Embryonic facial prominence (tissue), 1 donor: ENCODE measurements at regions not wholly inside any gene's neighbourhood (a gene's known extent, or its start where the extent isn't known, plus 50 kb on each side); places are given as distances from the start of the nearest gene placed in this dataset.
A peak's percentile ranks its signal among the peaks of the same experiment; 100 is the strongest.
"Not testable (repeated sequence)": the region's sequence is repeated elsewhere in the genome, so short reads cannot be mapped to it uniquely, and the experiment has no call there.

ENCODE experiments used
- DNase-seq: peaks from one replicate; pipeline ENCODE4 v3.0.0-alpha.2; 2016; ENCODE audit errors: extremely low spot score

DNA sequence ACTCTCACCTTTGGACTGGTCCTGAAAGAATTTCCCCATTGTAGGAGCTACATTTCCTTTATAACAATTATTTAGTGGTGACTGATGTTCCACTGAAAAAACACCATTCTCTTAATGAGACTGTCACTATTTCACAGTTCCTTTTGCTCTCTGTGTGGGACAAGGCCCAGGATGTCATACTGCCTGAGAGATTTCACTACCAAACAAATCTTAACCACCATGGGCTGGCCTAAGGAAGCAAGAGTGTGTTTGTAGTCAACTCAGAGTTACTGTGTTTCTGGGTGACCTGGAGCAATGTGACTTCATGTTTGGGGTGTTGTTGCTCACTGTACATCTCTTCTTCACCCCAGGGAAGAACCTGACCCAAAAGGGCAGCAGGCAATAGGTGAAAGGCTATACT lies 50.1 kb upstream of the ZNF608 start:
- DNase-seq: no peak

DNA sequence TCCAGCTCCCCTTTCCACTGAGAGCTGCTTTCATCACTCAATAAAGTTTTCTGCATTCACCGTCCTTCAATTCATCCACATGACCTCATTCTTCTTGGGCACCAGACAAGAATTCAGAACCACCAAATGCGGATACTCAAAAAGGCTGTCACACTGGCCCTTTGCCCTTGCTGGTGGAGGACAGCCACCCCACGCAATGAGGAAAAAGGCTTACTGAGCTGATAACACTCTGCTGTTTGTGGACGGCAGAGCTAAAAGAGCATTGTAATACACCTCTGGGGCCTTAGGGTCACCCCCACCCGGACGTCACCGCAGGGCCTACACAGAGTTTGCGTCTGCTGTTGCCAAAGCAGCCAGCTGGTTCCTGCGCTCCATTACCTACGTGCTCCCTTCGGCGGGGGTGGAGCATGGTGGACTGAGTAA lies 51.2 kb upstream of the ZNF608 start:
- DNase-seq: no peak

DNA sequence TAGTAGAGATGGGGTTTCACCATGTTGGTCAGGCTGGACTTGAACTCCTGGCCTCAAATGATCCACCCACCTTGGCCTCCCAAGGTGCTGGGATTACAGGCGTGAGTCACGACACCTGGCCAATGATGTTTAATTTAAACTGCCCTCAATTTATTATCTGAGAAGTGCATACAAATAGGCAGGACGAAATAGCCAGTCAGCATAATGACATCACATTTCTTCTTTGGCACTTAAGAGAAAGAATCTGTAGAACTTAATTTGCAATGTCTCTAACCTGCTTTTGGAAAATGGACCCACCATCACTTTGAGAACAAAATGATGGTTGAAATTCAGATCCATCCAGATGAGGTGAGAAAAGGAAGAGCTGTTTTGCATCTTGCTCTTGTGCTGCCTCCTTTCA lies 52.5 kb upstream of the ZNF608 start:
- no peak for DNase-seq

DNA sequence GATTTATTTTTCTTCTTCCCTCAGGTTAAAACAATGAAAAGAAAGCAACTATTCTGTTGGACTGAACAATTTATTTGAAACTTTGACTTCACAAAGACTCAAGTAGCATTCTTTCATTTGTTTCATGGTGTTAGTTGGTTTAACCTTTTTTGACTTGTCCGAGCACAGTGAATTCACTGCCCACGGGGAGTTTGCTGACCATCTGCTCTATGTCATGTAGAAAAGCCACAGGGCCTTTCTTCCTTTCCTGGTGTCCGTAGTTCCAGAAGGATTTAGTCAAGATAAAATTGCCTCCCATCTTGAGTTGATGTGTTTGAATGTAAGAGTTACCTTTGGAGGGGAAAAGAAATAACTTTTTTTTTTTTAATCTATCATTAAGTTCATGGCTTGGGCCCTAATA lies 55.1 kb upstream of the ZNF608 start:
- no peak for DNase-seq

DNA sequence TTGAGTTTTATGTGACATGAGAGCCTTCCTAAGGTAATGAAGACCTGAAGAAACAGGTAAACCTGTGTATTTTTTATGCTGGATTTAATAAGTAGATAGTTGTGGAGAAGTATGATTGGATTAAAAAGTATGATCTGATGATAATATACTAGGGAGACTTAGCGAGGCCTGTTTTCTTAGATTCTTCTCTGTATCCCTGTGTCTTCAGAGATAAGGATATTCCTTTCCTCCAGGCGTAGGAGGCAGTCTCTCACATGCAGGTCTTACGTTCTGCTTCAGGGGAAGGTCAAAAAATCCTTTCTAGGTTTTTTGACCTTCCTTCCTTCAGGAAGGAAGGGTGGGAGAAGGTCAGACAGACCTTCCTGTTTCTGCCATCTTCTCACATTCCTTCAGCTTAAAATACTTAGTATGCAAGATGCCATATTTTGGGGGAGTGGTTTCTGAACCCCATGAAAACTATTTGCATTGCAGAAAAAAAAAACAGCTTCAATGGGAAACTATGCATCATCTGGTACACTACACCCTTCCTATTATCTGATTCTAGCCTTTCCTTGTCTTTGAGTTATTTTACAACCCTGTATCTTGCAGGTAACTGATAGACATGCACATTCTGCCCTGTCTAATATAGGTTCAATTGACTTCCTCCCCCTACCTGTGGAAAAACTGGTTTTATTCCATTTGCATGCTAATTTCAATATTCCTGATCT lies 57.3 kb upstream of the ZNF608 start:
- DNase-seq: no peak

DNA sequence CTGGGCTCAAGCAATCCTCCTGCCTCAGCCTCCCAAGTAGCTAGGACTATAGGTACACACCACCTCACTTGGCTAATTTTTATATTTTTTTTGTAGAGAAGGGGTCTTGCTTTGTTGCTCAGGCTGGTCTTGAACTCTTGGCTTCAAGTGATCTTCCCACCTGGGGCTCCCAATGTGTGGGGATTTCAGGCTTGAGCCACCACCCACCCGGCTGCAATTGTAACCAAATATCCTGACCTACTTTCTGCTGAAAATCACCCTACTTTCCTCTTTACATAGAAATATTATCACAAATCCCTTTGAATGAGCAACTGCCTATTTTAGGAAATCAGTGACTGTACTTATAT lies 59.6 kb upstream of the ZNF608 start:
- no peak for DNase-seq

DNA sequence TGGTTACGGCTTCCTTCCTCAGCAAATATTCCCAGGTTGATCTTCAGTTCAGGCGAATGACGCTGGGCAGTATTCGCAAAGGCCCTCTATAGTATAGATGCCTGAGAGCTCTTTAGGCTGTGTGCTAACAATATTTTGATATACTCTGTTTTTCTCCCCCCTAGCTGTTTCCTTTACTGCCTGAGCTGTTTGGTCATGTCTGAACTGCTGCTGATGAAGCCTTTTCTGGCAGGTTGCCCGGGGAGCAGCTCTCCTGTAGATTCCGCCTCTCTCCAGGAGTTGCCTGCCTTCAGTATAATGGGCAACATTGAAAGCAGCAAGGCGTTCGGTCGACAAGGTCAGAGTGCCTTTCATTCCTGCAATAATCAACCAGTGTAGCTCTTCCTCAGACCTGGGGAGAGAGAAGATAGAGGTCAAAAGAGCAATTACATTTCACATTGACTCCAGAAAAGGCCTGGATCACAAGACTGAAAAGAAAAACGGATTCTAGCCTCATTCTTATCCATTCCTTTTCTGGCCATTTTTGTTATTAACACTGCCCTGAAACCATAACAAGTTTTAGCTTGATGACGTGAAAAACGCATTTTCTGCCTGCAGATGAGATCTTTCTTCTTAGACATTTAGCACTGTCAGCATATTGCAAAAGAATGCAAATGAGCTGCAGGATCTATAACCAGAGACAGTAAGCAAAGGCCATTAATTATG lies 60.1 kb upstream of the ZNF608 start:
- peak; percentile 78 for DNase-seq

DNA sequence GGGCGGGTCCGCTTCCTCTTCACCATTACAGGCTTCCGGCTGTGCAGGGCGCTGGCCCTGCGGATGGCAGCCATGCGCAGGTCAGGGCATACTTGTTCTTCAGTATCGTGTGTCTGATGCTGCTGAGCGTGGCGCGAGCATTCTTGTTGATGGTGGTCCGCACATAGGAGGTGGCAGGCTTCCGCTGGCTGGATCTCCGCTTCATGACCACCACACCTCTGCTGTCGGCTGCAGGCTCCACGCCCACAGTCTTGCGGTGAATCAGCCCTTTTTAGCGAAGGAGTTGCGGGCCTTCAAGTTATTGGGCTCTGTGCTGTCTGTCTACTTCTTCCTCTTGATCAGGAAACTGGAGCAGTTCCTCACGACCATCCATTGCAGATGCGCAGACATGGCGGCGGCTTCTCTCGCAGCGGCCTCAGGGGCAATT lies 62.4 kb upstream of the ZNF608 start:
- no peak for DNase-seq

DNA sequence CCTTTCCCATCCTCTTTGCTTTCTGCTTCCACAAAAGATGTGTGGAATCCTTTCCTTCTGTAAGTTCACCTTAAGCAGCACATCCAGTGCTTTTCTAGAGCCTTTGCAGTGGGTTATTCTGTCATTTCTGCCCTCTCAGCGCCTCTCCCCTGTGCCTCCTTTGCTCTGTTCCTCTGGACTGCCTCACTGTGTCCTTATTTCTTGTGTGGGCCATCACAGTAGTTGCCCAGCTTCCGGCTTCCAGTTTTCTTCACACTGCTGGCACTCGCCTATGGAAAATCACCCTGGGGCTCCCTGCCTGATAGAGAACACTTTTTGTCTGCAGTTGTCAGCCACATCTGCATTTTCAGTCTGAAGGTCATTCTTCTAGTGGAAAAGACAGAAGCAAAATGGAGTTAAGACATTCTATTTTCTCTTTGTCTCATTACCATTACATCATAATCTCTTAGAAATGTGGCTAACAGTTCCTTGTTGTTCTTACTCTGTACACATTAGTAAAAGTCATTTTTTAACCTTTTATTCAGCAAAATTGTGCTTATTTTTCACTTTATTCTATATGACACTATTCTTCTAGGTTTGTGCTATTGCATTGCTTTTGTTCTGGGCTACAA lies 64.1 kb upstream of the ZNF608 start:
- DNase-seq: no peak

DNA sequence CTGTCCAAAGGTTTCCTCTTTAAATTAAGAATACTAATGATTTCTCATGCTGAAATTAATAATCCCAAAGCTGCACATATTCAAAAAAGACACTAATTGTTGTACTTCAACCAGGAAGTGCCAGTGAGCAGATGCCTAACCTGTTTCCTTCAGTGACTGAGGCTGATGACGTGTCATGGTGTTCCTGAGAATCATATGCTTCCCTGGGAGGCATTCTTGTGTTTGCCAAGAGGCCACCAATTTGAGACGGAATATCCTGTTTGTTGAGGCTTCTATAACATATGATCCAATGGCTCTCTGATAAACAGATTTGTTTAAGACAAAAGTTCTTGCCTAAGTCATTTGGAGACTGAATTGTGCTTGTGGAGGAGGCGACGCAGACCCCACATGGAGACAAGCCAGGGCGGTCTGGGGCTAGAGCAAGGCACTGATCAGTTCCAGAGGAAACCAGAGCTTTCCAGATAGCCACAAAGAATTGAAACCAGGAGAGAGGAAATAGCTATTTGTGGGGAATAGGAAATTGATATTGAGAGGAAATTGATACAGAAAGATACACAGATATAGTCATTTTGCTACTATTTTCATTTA lies 66.4 kb upstream of the ZNF608 start:
- DNase-seq: no peak

DNA sequence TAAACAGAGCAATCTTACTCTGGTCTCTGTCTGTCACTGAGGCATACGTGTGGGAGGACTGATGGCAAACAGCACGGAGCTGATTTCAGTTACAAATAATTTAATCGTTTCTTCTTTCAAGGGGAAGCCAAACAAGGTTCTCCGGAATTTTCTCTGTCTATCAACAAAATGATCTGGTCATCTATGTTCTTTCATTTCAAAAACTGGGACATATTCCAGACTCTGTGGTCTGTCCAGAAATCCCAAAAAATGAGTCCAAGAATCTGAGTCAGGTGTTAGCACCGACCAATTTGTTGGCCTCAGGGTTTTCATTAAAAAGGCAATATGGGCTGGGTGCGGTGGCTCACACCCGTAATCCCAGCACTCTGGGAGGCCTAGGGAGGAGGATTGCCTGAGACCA lies 69.9 kb upstream of the ZNF608 start:
- no peak for DNase-seq

DNA sequence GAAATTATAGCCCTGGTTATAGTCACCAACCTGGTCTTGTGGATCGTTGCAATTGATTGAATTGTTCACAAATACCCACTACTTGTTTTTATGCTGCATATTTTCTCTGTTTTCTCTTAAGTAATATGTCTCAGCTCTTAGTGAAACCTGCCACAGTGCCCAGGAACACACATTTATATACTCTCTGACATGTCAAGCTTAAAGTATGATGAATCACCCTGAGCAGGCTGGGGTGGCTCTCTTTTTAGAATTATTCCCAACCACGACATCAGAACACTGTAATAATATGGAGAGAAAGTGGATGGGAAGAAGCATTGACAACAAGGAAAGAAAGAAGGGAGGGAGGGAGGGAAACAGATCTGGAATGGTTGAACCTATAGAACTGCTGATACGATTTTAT lies 72.8 kb upstream of the ZNF608 start:
- DNase-seq: no peak

DNA sequence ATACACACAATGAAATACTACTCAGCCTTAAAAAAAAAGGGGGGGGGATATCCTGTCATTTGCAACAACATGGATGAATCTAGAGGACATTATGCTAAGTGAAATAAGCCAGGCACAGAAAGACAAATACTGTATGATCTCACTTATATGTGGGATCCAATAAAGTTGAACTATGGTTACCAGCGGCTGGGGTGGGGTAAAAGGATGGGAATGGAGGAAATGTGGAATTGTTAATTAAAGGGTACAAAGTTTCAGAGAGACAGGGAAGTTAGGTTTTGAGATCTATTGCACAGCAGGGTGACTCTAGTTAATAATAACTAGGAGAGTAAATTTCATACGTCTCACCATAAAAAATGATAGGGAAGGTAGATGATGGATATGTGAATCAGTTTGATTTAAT lies 76.2 kb upstream of the ZNF608 start:
- no peak for DNase-seq

DNA sequence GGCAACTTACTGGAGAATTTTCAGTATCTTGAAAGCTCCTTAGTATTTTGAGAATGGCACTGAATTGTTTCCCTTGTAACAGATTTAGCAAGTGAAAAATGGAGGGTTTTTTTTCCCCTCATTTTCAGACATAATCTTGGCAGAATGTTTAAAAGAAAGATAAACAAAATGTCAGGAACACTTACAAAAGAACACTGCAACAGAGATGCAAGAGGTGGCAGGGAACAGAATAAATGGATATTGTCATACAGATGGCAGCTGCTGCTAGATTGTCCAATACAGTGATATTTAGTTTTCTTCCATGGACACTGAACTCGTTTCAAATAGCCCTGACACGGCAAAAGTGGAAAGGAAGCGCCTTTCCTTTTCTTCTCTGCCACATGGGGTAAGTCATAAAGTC lies 76.9 kb upstream of the ZNF608 start:
- DNase-seq: no peak

DNA sequence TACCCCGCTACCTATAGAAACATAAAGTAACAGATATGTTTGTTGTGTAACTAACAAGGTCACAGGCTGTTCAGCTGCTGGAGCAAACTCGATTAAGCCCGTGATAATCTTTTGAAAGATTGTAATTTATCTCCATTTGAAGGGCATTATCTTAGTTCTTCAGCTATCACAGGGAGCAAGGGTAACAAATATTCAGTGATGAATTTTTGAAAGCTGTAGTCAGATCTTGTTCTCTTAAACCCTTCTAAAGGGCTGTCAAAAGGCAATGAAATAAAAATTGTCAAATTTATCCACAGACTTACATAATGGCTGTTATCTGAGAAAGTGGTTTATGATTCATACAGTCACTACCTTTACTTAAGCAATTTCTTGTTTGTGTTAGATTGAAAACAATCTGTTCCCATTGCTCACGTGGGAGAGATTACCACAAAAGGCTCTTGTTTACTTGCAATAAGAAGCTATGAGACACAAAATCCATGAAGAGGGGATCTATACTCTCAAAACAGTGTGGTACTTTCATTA lies 78.3 kb upstream of the ZNF608 start:
- no peak for DNase-seq

DNA sequence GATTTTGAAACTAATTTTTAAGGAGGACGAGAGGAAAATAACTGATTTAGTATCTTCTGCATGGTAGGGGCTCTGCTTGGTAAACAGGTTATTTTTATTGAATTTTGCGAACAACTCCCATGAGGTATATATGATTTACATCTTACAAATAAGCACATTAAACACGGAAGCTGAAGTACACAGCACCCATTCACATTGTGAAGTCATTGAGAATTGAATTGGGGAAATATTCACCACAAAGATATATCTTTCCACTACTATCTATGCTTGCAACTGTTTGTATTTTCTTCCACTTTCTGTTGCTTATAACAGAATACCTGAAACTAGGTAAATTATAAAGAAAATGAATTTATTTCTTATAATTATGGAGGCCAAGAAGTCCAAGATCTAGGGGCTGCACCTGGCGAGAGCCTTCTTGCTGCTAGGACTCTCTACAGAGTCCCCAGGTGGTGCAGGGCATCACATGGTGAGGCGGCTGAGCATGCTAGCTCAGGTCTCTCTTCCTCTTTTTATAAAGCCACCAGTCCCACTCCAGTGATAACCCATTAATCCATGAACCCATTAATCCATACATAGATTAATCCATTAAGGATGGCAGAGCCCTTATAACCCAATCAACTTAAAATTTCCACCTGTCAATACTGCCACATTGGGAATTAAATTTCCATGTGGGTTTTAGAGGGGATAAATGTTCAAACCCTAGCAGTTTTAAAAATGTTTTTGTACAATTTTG lies 79.0 kb upstream of the ZNF608 start:
- DNase-seq: no peak

DNA sequence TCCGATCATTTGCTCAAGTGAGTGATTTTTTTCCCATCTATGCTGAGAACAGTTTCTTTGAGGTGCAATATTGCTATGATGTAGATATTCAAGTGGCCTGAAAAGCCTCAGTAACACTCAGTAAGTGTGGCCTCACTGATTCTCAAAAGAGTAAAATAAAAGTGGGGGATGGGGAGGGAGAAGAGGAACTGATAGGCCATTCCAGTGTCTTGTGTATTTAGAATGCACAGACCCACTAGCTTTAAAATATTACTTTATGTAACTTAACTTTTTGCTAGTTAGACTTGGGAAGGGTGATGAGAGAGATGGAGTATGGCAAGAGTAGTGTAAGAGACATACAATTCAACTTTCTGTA lies 79.5 kb upstream of the ZNF608 start:
- DNase-seq: no peak

DNA sequence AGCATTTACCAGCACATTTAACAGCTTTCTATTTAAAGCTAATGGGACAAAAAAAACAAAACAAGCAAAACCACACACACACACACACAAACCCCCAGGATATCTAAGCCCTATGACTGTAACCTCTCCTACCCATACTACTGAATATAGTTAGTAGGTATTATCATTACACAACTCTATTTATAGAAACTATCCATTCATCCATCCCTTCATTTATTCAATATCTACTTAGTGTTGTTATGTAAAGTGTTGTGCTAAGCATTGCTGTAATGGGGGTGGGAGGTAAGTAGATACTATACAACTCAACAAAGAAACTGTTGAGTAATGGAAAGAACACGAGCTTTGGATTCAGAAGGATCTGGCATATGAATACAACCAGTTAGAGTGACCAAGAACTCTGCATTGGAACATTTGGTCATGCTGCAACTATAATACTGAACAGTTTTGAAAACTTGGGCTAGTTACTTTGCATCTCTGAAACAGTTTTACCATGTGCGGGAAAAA lies 82.3 kb upstream of the ZNF608 start:
- DNase-seq: no peak

DNA sequence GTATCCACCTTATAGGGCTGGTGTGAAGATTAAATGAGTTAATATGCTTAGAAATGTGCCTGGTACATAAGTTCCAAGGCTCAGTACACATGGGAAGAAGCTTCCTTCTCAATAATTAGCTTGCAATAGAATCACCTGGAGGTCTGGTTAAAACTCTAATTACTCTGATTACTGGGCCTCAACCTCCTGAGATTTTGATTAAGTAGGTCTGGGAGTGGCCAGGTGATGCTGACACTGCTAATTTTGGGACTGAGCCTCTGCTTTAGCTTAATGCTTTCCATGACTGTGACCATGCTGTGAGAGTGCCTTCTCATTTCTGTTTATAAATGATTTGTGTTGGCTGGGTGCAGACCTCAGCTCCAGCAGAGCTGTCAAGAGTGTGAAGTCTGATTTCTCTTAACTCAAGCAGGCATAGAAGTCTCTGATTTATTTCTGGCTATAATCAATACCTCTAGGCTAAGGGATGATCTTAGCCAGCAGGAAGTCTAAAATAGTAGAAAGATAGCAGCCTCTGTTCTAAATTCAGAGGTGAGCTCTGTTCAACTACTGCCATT lies 85.3 kb upstream of the ZNF608 start:
- no peak for DNase-seq

DNA sequence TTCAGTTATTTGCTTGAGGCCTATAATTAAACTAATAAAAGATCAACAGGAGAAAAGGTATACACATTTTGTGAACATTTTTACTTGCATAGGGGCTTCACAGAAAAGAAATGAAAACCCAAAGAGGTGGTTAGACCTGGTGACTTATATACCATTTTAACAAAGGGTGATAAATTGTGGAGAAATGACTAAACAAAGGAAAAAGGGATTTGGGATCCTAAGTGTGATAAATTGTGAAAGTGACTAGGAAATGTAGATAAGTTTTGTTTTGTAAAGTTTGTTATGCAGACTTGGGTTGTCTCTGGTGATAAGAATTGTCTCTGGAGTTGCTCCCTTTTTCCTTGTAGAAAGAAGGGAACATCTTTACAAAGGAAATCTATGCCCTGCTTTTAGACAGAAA lies 86.1 kb upstream of the ZNF608 start:
- no peak for DNase-seq

DNA sequence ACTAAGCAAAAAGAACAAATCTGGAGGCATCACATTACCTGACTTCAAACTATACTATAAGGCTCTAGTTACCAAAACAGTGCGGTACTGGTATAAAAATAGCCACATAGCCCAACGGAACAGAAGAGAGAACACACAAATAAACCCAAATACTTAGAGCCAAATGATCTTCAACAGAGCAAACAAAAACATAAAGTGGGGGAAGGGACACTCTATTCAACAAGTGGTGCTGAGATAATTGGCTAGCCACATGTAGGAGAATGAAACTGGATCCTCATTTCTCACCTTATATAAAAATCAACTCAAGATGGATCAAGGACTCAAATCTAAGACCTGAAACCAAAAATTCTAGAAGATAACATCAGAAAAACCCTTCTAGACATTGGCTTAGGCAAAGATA lies 89.9 kb upstream of the ZNF608 start:
- not testable (repeated sequence) for DNase-seq
